ENCODE measurements at regions not wholly inside any gene's neighbourhood (a gene's known extent, or its start where the extent isn't known, plus 50 kb on each side); places are given as distances from the start of the nearest gene placed in this dataset.
"Not testable (repeated sequence)": the region's sequence is repeated elsewhere in the genome, so short reads cannot be mapped to it uniquely, and the experiment has no call there.

- no peak for DNase-seq (ENCODE audit: low read depth)
These were observed 79.8 kb downstream of the ZNF92 start for GRCh38 chr7:65453341-65454030.

DNA sequence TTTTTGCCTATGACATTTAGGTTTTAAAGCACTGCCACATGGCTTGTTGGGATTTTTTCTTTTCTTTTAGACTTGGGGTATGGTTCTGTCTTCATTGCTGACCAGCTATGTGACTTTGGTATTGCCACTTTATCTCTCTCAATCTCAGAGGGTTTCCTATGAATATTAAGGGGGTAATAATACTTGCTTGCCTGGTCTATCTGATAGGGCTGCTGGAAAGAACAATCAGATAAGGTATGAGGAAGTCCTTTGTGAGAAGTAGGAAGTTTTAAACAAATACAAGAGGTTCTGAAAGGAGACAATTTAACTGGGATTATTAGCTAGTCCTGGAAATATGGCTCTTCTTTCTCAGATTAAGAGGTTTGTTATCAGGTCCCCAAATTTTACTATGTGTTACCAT is 80.8 kb downstream of the ZNF92 start:
- DNase-seq (ENCODE audit: low read depth), result no peak

GRCh38 chr7:65455050-65455449 is 81.4 kb downstream of the ZNF92 start:
- DNase-seq (ENCODE audit: low read depth), result not testable (repeated sequence)

DNA sequence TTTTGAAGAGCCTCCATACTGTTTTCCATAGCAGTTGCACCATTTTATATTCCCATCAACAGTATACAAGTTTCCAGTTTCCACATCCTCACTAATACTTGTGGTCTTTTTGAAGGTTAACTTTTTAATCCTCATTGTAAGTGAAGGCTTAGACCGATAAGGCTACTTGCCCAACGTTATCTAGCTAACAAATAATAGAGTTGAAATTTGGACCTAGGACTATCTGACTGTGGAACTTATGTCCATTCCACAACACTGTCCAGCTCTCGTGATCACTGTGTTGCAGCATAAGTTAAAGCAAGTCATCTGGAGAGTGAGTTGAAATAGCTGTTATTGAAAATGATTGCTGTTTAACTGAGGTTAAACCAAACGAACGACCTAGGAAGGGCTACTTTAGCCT is 84.0 kb downstream of the ZNF92 start:
- DNase-seq (ENCODE audit: low read depth), result no peak

DNA sequence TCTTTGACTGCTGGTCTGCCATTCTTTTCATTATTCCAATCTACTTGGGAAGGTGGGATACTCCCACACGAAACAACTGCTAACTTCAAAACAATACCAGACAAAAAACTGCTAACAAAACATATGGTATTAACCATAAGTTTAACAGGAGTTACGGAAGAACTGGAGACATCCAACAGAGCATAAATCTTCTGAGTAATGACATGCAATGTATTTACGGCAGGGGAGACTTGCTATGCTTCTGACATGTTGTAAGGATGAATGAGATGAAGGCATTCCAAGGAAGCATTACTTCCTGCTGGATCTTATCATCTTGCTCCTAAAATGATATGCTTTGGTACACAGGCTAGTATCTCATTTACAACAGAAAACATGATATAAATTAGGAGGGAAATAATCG is 85.8 kb downstream of the ZNF92 start:
- no peak for DNase-seq (ENCODE audit: low read depth)

GRCh38 chr7:65462148-65462716 is 88.6 kb downstream of the ZNF92 start:
- DNase-seq (ENCODE audit: low read depth), result no peak

DNA sequence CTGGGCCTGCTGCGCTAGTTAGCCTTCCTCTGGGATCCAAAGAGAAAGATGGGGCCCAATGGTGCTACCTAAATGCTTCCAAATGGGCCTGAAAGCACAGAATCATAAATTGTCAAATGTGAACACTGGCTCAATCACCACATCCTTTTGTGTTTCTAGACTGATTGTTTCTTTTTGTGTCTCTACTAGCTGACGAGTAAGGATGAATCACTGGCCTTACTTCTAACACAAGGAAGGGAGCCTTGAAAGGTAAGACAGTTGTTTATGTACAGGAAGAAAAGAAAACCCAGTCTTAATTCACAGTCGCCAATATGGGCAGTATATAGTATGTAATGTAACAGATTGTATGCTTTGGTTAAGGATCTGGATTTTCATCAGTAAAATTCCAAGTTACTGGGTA is 89.5 kb downstream of the ZNF92 start:
- DNase-seq (ENCODE audit: low read depth), result no peak

DNA sequence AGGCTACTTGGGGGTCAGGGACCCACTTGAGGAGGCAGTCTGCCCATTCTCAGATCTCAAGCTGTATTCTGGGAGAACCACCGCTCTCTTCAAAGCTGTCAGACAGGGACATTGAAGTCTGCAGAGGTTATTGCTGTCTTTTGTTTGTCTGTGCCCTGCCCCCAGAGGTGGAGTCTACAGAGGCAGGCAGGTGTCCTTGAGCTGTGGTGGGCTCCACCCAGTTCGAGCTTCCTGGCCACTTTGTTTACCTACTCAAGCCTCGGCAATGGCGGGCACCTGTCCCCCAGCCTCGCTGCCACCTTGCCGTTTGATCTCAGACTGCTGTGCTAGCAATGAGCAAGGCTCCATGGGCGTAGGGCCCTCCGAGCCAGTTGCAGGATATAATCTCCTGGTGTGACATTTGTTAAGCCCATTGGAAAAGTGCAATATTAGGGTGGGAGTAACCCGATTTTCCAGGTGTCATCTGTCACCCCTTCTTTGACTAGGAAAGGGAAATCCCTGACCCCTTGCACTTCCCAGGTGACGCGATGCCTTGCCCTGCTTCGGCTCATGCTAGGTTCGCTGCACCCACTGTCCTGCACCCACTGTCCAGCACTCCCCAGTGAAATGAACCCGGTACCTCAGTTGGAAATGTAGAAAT is 96.4 kb downstream of the ZNF92 start:
- DNase-seq (ENCODE audit: low read depth), result not testable (repeated sequence)

DNA sequence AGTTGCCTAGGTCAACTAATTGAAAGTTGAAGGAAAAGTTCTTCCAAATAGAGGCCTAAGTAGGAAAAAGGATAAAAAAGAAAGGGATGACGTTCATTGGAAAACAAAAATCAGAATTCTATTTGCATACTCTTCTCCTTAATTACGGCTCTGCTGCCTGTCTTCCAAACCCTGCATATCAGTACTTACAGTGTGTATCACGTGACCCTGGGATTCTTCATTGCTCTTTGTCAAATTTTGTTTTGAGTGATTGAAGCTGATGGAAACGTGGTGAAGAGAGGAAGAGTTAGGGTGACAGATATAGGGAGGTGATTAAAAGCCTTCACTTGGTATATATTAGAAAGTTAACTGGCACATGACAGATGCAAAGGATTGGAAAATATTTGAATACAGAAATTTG is 97.9 kb downstream of the ZNF92 start:
- no peak for DNase-seq (ENCODE audit: low read depth)

DNA sequence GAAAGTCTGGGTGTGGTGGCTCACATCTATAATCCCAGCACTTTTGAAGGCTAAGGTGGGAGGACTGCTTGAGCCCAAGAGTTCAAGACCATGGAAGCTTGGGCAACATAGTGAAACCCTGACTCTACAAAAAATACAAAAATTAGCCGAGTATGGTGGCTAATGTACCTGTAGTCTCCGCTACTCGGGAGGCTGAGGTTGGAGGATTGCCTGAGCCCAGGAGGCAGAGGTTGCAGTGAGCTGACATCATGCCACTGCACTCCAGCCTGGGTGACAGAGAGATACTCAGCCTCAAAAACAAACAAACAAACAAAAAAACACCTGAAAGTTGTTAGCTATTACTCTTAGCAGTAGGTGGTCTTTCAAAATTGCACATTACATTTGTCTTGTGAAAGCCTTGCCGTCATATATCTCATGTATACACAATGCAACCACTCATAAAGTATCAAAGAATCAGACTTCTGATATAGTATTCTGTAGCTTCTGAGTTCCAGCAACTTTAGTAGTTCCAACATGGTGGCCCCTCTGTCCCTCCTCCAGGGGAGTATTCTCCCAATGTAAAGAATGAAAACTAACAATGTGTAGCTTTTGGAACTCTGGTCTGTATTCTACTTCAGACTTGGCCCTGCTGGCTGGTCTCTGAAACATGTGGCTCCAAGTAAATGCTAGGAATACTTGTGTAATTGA is 101.5 kb downstream of the ZNF92 start:
- DNase-seq (ENCODE audit: low read depth), result no peak

GRCh38 chr7:65475734-65476319 is 102.2 kb downstream of the ZNF92 start:
- no peak for DNase-seq (ENCODE audit: low read depth)

DNA sequence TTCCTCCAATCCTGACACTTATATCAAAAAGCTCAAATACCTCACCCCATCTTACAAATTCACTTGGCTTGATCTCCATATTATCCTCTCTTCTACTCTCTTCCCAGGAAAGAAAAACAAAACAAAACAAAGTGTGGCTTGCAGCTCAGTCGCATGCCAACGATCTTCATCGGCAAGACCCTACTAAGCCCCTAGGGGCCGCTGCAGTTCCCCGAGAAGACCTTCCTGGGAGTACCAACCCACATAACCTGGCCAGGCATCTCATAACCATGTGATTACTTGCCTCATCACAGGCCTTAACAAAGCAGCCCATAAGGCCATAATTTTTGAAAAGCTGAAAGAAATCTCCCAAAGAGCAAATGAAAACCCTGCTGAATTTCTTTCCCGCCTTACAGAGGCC is 103.7 kb downstream of the ZNF92 start:
- DNase-seq (ENCODE audit: low read depth), result no peak

GRCh38 chr7:65489260-65489767 is 115.7 kb downstream of the ZNF92 start:
- no peak for DNase-seq (ENCODE audit: low read depth)

DNA sequence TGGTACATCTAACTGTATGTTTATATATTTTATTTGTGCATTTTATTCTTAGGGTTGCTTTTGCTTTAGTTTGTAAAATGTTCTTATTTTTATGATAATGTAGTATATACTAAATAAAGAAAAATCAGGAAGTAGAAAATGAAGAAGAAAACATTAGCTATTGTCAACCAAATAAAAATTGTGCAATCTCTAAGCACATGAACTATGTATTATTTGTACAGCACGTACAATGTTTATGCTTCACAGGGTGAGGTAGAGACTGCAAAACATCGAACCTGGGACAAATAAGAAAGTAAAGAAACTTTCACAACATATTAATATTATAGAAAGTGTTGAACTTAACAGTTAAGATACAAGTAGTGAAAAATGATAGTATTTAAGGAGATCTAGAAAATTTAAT is 123.0 kb downstream of the ZNF92 start:
- not testable (repeated sequence) for DNase-seq (ENCODE audit: low read depth)

DNA sequence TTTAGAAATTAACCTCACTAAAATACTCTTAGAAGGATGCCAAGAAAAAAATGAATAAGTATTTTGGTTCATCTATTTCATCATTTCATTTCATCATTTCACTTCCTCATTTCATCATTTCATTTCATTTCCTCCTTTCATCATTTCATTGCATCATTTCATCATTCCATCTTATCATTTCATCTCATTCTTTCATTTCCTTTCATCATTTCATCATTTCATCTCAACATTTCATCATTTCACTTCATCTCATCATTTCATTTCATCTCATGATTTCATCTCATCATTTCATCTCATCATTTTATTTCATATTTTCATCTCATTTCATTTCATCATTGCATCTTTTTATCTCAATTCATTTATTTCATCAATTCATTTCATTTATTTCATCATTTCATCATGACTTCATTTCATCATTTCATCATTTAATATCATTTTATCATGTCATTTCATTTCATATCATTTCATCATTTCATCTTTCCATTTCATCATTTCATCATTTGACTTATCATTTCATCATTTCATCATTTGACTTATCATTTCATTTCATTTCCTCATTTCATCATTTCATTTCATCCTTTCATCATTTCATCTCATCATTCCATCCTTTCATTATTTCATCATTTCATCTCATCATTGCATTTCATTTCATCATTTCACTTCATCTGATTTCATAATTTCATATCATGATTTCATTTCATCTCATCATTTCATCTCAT is 129.9 kb downstream of the ZNF92 start:
- no peak for DNase-seq (ENCODE audit: low read depth)

DNA sequence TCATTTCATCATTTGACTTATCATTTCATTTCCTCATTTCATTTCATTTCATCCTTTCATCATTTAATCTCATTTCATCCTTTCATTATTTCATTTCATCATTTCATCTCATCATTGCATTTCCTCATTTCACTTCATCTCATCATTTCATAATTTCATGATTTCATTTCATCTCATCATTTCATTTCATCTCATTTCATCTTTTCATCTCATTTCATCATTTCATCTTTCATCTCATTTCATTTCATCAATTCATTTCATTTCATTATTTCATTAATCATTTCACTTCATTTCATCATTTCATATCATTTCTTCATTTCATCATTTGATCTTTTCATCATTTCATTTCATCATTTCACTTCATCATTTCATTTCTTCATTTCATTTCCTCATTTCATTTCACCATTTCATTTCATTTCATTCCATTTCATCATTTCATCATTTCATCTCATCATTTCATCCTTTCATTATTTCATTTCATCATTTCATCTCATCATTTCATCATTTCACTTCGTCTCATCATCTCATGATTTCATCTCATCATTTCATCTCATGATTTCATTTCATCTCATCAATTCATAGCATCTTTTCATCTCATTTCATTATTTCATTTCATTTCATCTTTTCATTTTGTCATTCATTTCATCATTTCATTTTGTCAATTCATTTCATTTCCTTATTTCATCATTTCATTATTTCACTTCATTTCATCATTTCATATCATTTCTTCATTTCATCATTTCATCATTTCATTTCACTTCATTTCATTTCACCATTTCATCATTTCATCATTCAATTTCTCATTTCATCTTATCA is 131.1 kb downstream of the ZNF92 start:
- DNase-seq (ENCODE audit: low read depth), result not testable (repeated sequence)

GRCh38 chr7:65505320-65505633 is 131.6 kb downstream of the ZNF92 start:
- not testable (repeated sequence) for DNase-seq (ENCODE audit: low read depth)

DNA sequence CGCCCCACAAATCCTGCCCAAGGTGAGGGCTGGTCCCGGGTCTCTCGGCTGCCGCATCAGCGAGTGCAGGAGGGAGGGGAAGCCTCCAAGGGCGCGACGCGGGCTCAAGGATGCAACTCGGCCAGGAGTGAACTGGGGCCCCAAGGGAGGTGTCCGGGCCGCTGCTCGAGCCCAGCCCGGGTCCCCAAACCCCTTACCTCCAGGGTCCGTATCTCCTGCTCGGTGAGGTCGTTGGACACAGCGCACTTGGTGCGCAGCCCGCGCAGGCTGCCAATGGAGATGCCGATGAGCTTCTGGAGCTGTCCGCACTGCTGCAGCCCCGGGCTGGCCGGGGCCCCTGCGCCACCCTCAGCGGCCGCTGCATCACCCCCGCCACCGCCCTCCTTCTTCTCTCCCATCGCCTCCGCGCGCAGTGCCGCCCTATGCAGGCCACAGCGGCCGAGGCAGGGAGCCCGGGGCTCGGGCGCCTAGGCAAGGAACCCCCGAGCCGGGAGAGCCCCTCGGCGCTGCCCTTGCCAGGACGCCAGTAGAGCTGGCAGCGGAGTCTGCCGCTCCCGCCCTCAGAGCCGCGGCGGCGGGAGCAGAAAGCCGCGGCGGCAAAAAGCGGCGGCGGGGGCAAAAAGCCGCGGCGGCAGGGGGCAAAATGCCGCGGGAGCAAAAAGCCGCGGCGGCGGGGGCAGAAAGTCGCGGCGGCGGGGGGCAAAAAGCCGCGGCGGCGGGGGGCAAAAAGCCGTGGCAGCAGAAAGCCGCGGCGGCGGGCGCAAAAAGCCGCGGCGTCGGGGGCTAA is 135.1 kb downstream of the ZNF92 start:
- not testable (repeated sequence) for DNase-seq (ENCODE audit: low read depth)

- DNase-seq (ENCODE audit: low read depth), result no peak
These were observed 135.9 kb downstream of the ZNF92 start for GRCh38 chr7:65509368-65510186.

Data from non-pigmented ciliary epithelial cell (primary cell).